ENCODE measurements at regions not wholly inside any gene's neighbourhood (a gene's known extent, or its start where the extent isn't known, plus 50 kb on each side); places are given as distances from the start of the nearest gene placed in this dataset.

- TF ChIP-seq EZH2 (IDR thresholded peaks at IDR 0.05; ENCODE audit: borderline replicate concordance): no peak
- no peak for TF ChIP-seq CTCF (IDR thresholded peaks at IDR 0.05; ENCODE audit: poor library complexity)
- no peak for TF ChIP-seq EZH2phosphoT487 (IDR thresholded peaks at IDR 0.05; ENCODE audit: low read depth, severe bottlenecking, unreplicated experiment)
These were observed 67.8 kb downstream of the GGTLC2 start for GRCh38 chr22:22712092-22712658.

Measured in hepatocyte (in vitro differentiated cells).